ENCODE measurements at regions not wholly inside any gene's neighbourhood (a gene's known extent, or its start where the extent isn't known, plus 50 kb on each side); places are given as distances from the start of the nearest gene placed in this dataset.

GRCh38 chr10:4754143-4754542 lies 71.9 kb upstream of the AKR1E2 start:
- Histone ChIP-seq H3K27me3 (no peaks in the 10 kb centered on the region), H3K4me1 (no peaks in the 10 kb centered on the region), H3K4me3 (no peak overlapping the region), H3K27ac (no peak overlapping the region), H3K9me3 (no peaks in the 10 kb centered on the region), H3K36me3 (no peaks in the 10 kb centered on the region)
- TF ChIP-seq CTCF (IDR thresholded peaks at IDR 0.05): no peak
- TF ChIP-seq POLR2A (IDR thresholded peaks at IDR 0.05): no peak
- no peak for TF ChIP-seq EP300 (IDR thresholded peaks at IDR 0.05)
- TF ChIP-seq POLR2AphosphoS5 (IDR thresholded peaks at IDR 0.05): no peak
- intact Hi-C loops (cut with DNase I): no loop called here
- no peak for DNase-seq
- WGBS, 2 donors: 93 to 96% methylated on average over 8 of the region's 8 CpGs

- intact Hi-C loops (cut with DNase I): no loop called here
- H3K27me3 ChIP-seq: no peaks in the 10 kb centered on the region
- no peak overlapping the region for H3K27ac ChIP-seq
- TF ChIP-seq POLR2A (IDR thresholded peaks at IDR 0.05): no peak
- TF ChIP-seq EP300 (IDR thresholded peaks at IDR 0.05): no peak
- no peak for TF ChIP-seq POLR2AphosphoS5 (IDR thresholded peaks at IDR 0.05)
- TF ChIP-seq CTCF (IDR thresholded peaks at IDR 0.05): no peak
- no peak overlapping the region for H3K4me3 ChIP-seq
- no peaks in the 10 kb centered on the region for H3K36me3 ChIP-seq
- no peak for DNase-seq
- 48 to 74% methylated on average over 2 of the region's 2 CpGs for WGBS, 2 donors
- no peaks in the 10 kb centered on the region for H3K9me3 ChIP-seq
- no peaks in the 10 kb centered on the region for H3K4me1 ChIP-seq
Observed at GRCh38 chr10:4751211-4751610, 74.8 kb upstream of the AKR1E2 start.

DNA sequence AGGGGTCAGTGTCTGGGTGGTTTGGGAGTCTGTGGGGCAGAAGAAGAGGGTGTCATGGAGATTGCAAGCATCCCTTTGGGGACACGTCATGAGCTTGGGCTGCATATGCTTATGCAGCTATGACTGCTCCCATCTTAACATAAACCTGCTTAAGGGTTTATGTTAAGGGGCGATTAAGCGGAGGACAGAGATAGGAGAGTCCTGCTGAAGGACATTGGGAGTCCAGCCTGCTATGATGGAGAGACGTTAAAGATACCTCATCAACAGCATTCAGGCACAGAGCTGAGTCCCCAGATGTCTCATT lies 76.8 kb upstream of the AKR1E2 start:
- H3K4me1 ChIP-seq: no peaks in the 10 kb centered on the region
- DNase-seq: no peak
- no peak overlapping the region for H3K27ac ChIP-seq
- intact Hi-C loops (cut with DNase I): no loop called here
- TF ChIP-seq POLR2A (IDR thresholded peaks at IDR 0.05) (no peak), EP300 (IDR thresholded peaks at IDR 0.05) (no peak), POLR2AphosphoS5 (IDR thresholded peaks at IDR 0.05) (no peak), CTCF (IDR thresholded peaks at IDR 0.05) (no peak)
- no peaks in the 10 kb centered on the region for H3K27me3 ChIP-seq
- H3K36me3 ChIP-seq: no peaks in the 10 kb centered on the region
- WGBS, 2 donors: 94% methylated on average over 4 of the region's 4 CpGs
- H3K4me3 ChIP-seq: no peak overlapping the region
- H3K9me3 ChIP-seq: no peaks in the 10 kb centered on the region

GRCh38 chr10:4748491-4749270 lies 77.3 kb upstream of the AKR1E2 start:
- no peak for DNase-seq
- no peaks in the 10 kb centered on the region for H3K9me3 ChIP-seq
- no peak overlapping the region for H3K4me3 ChIP-seq
- H3K4me1 ChIP-seq: no peaks in the 10 kb centered on the region
- intact Hi-C loops (cut with DNase I): no loop called here
- H3K36me3 ChIP-seq: no peaks in the 10 kb centered on the region
- no peaks in the 10 kb centered on the region for H3K27me3 ChIP-seq
- 76 to 85% methylated on average over 4 of the region's 4 CpGs for WGBS, 2 donors
- TF ChIP-seq EP300 (IDR thresholded peaks at IDR 0.05) (no peak), POLR2AphosphoS5 (IDR thresholded peaks at IDR 0.05) (no peak), POLR2A (IDR thresholded peaks at IDR 0.05) (no peak)
- H3K27ac ChIP-seq: no peak overlapping the region

DNA sequence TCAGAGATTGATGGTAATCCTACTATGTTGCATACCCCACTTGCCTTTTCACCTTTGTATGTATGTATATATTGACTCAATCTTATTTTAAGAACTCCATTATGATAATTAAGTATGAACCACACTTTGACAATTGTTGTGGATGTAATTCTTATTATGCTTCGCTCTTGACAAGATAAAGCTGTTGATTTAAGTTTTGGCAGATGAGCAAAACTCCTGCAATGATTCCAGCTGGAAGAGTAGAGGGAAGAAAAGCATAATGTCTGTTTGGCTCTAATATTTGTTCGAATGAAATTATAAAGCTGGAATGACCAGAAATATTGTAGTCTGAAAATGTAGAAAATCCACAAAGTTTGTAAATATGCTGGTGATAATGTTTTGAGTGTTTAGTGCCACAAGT lies 83.8 kb upstream of the AKR1E2 start:
- 77 to 81% methylated on average over 2 of the region's 2 CpGs for WGBS, 2 donors
- Histone ChIP-seq H3K27ac (no peak overlapping the region), H3K4me3 (no peak overlapping the region), H3K27me3 (no peaks in the 10 kb centered on the region), H3K4me1 (peaks cover 0 to 12% (median 0%) of the 10 kb centered on the region in 4 donors), H3K36me3 (no peaks in the 10 kb centered on the region), H3K9me3 (no peaks in the 10 kb centered on the region)
- DNase-seq: no peak
- TF ChIP-seq CTCF (IDR thresholded peaks at IDR 0.05) (no peak), EP300 (IDR thresholded peaks at IDR 0.05) (no peak), POLR2AphosphoS5 (IDR thresholded peaks at IDR 0.05) (peak in 2 of 4 donors; percentile 22 to 51), POLR2A (IDR thresholded peaks at IDR 0.05) (no peak)
- intact Hi-C loops (cut with DNase I): no loop called here

Measured in sigmoid colon (tissue), 6 donors.